Common myeloid progenitor, CD34-positive (primary cell): ENCODE measurements at regions not wholly inside any gene's neighbourhood (a gene's known extent, or its start where the extent isn't known, plus 50 kb on each side); places are given as distances from the start of the nearest gene placed in this dataset.
A peak's percentile ranks its signal among the peaks of the same experiment; 100 is the strongest.
"Not testable (repeated sequence)": the region's sequence is repeated elsewhere in the genome, so short reads cannot be mapped to it uniquely, and the experiment has no call there.

Experiments used
- CTCF ChIA-PET: fragments of 350-600 bp; sonication (Branson Sonifier 250); formaldehyde crosslinking; loops from one replicate; lab custom pipeline; 2021; ENCODE audit warnings: antibody characterized with exemption; lab: Charles Lee
- POLR2A ChIA-PET: fragments of 350-600 bp; sonication (Branson Sonifier 250); formaldehyde crosslinking; loops from one replicate; lab custom pipeline; 2021; ENCODE audit warnings: antibody characterized with exemption; lab: Charles Lee
- DNase-seq, 3 donors: peaks; one replicate each; pipeline versions ENCODE4 v3.0.0 to v3.0.0-alpha.2; 2013
- H3K27ac ChIP-seq, 2 experiments: 1 replicate in 1 of 2; 2 replicates in 1 of 2; pipeline ENCODE4 v1.7.0; 2013; ENCODE audit warnings: inconsistent platforms in 2 of 2, low read length in 2 of 2, mild to moderate bottlenecking in 2 of 2, low read depth in 1 of 2, moderate library complexity in 1 of 2; ENCODE audit not compliant: severe bottlenecking in 2 of 2, insufficient read depth in 1 of 2, poor library complexity in 1 of 2
- H3K27me3 ChIP-seq, 5 experiments: replicated peaks in 2 of 5; 1 replicate in 3 of 5; 2 replicates in 2 of 5; pipeline versions ENCODE4 v1.6.1 to v1.7.0; 2013; ENCODE audit warnings: low read length in 4 of 5, mild to moderate bottlenecking in 2 of 5, moderate library complexity in 2 of 5, inconsistent platforms in 1 of 5; ENCODE audit not compliant: insufficient read depth in 5 of 5, control insufficient read depth in 4 of 5
- H3K36me3 ChIP-seq, 4 experiments: 1 replicate in 2 of 4; 2 replicates in 2 of 4; pipeline versions ENCODE4 v1.6.1 to v1.7.0; 2013; ENCODE audit warnings: low read length in 3 of 4, control low read depth in 1 of 4, mild to moderate bottlenecking in 1 of 4; ENCODE audit not compliant: control insufficient read depth in 4 of 4, insufficient read depth in 4 of 4
- H3K4me1 ChIP-seq, 4 experiments: 1 replicate in 3 of 4; 2 replicates in 1 of 4; pipeline versions ENCODE4 v1.6.1 to v1.7.1; 2013; ENCODE audit warnings: low read length in 3 of 4, mild to moderate bottlenecking in 3 of 4, control low read depth in 1 of 4, inconsistent platforms in 1 of 4, moderate library complexity in 1 of 4; ENCODE audit not compliant: control insufficient read depth in 4 of 4, insufficient read depth in 4 of 4; ENCODE audit errors: control extremely low read depth in 1 of 4
- H3K4me3 ChIP-seq, 7 experiments: 1 replicate in 4 of 7; 2 replicates in 3 of 7; pipeline versions ENCODE4 v1.5.1 to v1.7.0; 2013; ENCODE audit warnings: mild to moderate bottlenecking in 7 of 7, low read length in 6 of 7, moderate library complexity in 6 of 7, inconsistent platforms in 2 of 7, low read depth in 2 of 7, control low read depth in 1 of 7; ENCODE audit not compliant: insufficient read depth in 4 of 7, control insufficient read depth in 1 of 7; ENCODE audit errors: extremely low read depth in 1 of 7
- H3K9me3 ChIP-seq, 5 experiments: 1 replicate in 4 of 5; 2 replicates in 1 of 5; pipeline versions ENCODE4 v1.6.1 to v1.7.1; 2013; ENCODE audit warnings: low read length in 4 of 5, mild to moderate bottlenecking in 2 of 5, inconsistent platforms in 1 of 5, low read depth in 1 of 5, moderate library complexity in 1 of 5; ENCODE audit not compliant: control insufficient read depth in 4 of 5, insufficient read depth in 2 of 5; ENCODE audit errors: control extremely low read depth in 1 of 5
- WGBS: methylation state at CpG from one replicate; pipeline ENCODE4 v1.1.5; 2013; ENCODE audit not compliant: insufficient coverage; 5-methylcytosine and 5-hydroxymethylcytosine counted together

GRCh38 chr9:71608021-71608420 lies 160.3 kb downstream of the CEMIP2 start:
- Histone ChIP-seq H3K9me3 (peaks cover 0 to 5% (median 0%) of the 10 kb centered on the region in 5 experiments), H3K27ac (no peak overlapping the region), H3K27me3 (no peaks in the 10 kb centered on the region), H3K4me3 (no peak overlapping the region), H3K36me3 (no peaks in the 10 kb centered on the region), H3K4me1 (no peaks in the 10 kb centered on the region)
- ChIA-PET POLR2A (no interaction called here), CTCF (no interaction called here)
- DNase-seq, result no peak
- WGBS, result 100% methylated on average over 3 of the region's 4 CpGs

- peaks cover 0 to 5% (median 0%) of the 10 kb centered on the region in 5 experiments for H3K9me3 ChIP-seq
- H3K27ac ChIP-seq, result no peak overlapping the region
- H3K4me1 ChIP-seq, result no peaks in the 10 kb centered on the region
- CTCF ChIA-PET, result no interaction called here
- no peak for DNase-seq
- no peaks in the 10 kb centered on the region for H3K27me3 ChIP-seq
- H3K36me3 ChIP-seq, result no peaks in the 10 kb centered on the region
- no peak overlapping the region for H3K4me3 ChIP-seq
- 98% methylated on average over 5 of the region's 5 CpGs for WGBS
- POLR2A ChIA-PET, result no interaction called here
These were observed 160.8 kb downstream of the CEMIP2 start for GRCh38 chr9:71607461-71607881.

DNA sequence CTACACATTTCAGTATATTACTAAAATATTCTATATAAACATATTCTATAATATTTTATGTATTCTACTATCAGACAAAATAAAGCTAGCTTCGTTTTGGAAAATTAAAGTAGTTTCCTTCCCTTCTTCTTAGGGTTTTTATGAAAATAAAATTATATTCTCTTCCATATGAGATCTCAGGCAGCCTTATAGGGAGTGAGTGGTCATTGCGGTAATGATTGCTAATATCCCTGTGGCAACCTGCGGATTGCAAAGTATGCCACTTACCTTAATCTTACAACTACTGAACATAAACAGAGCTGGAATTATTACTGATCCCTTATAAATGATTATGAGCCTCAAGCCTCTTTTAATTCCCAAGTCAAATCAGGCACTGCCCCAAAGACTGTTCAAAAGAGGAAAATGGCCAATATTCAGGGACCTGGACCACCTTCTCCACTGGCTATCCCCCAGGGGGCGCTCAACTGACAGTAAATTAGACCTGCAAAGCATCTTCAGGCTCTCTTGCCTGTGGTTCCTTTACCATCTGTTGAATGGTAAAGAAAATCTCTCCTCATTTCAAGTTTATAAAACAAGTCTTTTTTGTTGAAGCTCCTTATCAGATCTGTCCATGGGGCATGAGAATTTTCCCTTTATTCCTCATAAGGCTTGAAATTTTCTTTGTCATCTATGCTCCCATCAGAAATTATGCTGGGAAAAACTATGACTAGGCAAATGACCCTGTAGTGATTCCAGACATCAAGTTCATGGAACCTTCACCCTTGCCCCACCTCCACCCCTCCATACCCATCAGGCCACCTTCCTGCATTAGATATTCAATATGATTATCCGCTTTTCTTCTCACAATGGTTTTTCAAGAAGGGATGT lies 163.9 kb downstream of the CEMIP2 start:
- Histone ChIP-seq H3K36me3 (no peaks in the 10 kb centered on the region), H3K9me3 (no peaks in the 10 kb centered on the region), H3K4me1 (no peaks in the 10 kb centered on the region), H3K4me3 (no peak overlapping the region), H3K27me3 (no peaks in the 10 kb centered on the region), H3K27ac (no peak overlapping the region)
- ChIA-PET CTCF (interaction anchor here (0.7 to 4.9 kb wide), 25 partner anchors 8 to 369 kb away, joined by 3 to 43 read pairs (median 4); partner anchors contain the start of gene CEMIP2), POLR2A (no interaction called here)
- peak; percentile 73 to 85 (median 81) for DNase-seq
- 0% methylated on average over 1 of the region's 5 CpGs for WGBS

DNA sequence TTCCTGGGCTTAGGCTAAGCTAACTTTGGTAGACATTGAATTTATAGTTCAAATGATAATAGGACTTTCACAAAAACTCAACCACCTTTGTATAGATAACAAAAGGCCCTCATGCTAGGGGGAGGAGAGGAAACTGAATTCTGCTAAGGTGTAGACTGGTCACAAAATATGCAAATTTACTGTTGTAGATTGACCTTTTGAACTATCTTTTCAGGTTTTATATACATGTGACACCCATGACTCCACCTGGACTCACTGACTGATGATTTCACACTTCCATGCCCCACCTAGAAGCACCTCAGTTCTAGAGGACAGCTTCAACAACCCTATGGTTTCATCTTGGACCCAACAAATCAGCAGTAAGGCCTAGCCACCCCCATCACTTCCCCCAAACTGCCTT lies 165.7 kb downstream of the CEMIP2 start:
- ChIA-PET POLR2A (no interaction called here), CTCF (interaction anchor here (0.7 to 4.9 kb wide), 4 partner anchors 14 to 167 kb away, joined by 3 to 43 read pairs (median 4); no protein-coding TSS in a partner anchor)
- Histone ChIP-seq H3K27me3 (no peaks in the 10 kb centered on the region), H3K36me3 (no peaks in the 10 kb centered on the region), H3K27ac (no peak overlapping the region), H3K4me3 (no peak overlapping the region), H3K9me3 (no peaks in the 10 kb centered on the region), H3K4me1 (no peaks in the 10 kb centered on the region)
- no peak for DNase-seq

- DNase-seq, H3K4me3 ChIP-seq, H3K27me3 ChIP-seq, H3K27ac ChIP-seq, H3K9me3 ChIP-seq, H3K4me1 ChIP-seq, CTCF ChIA-PET, H3K36me3 ChIP-seq, POLR2A ChIA-PET: not testable (repeated sequence)
- WGBS, result 87% methylated on average over 12 of the region's 12 CpGs
These were observed 172.6 kb downstream of the CEMIP2 start for GRCh38 chr9:71595762-71596161.

DNA sequence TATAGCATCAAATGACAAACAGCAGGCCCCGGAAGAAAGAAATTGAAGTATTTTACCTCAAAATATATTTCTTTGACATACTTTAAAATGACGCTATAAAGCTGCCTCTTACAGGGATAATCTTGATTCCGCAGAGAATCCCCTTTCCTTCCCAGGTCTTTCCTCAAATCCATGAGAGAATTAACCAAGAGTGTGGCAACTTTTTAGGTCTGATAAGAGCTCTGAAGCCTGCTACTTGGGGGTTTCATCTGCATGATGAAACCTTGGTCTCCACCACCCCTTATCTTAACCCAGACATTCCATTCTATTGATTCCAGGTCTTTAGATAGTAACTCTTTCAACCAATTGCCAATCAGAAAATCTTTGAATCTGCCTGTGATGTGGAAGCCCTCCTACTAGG lies 173.8 kb downstream of the CEMIP2 start:
- DNase-seq, result no peak
- CTCF ChIA-PET, result interaction anchor here (2.7 kb wide), 1 partner anchor 10 kb away, joined by 12 read pairs; no protein-coding TSS in a partner anchor
- WGBS, result 96% methylated on average over 2 of the region's 3 CpGs
- POLR2A ChIA-PET, result no interaction called here
- no peaks in the 10 kb centered on the region for H3K4me1 ChIP-seq
- peaks cover 0 to 3% (median 0%) of the 10 kb centered on the region in 5 experiments for H3K9me3 ChIP-seq
- H3K36me3 ChIP-seq, result no peaks in the 10 kb centered on the region
- no peak overlapping the region for H3K4me3 ChIP-seq
- H3K27me3 ChIP-seq, result no peaks in the 10 kb centered on the region
- no peak overlapping the region for H3K27ac ChIP-seq

DNA sequence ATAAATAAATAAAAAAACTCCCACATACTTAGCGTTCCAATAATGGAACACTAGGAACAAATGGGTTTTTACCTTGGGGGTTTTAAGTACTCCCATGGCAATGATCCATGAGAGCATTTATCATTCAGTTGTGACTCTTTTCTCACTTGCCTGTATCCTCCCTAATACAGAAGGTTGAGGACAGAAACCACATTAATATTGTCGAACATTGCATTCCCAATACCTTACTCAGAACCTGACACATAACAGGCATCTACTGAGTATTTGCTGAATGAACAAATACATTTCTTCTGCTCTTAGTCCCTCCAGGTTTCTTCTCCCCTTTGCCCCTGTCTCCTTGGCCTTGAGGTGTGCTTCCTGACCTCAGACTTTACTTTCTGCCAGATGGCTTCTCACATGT lies 175.9 kb downstream of the CEMIP2 start:
- H3K27ac ChIP-seq, result no peak overlapping the region
- H3K27me3 ChIP-seq, result no peaks in the 10 kb centered on the region
- H3K9me3 ChIP-seq, result peaks cover 0 to 3% (median 0%) of the 10 kb centered on the region in 5 experiments
- no peak overlapping the region for H3K4me3 ChIP-seq
- ChIA-PET CTCF (no interaction called here), POLR2A (no interaction called here)
- H3K4me1 ChIP-seq, result no peaks in the 10 kb centered on the region
- DNase-seq, result no peak
- 50% methylated on average over 2 of the region's 2 CpGs for WGBS
- no peaks in the 10 kb centered on the region for H3K36me3 ChIP-seq
